ENCODE measurements at regions not wholly inside any gene's neighbourhood (a gene's known extent, or its start where the extent isn't known, plus 50 kb on each side); places are given as distances from the start of the nearest gene placed in this dataset.

- Histone ChIP-seq H3K36me3 (ENCODE audit: control insufficient read depth, insufficient read depth, low read length) (no peaks in the 10 kb centered on the region), H3K4me3 (ENCODE audit: low read depth, low read length) (no peak overlapping the region), H3K27me3 (ENCODE audit: control insufficient read depth, insufficient read depth, low read length) (no peaks in the 10 kb centered on the region)
- no peak for DNase-seq (ENCODE audit: low read depth)
- no peak for TF ChIP-seq CTCF (IDR thresholded peaks at IDR 0.05; ENCODE audit: insufficient read depth, low read length, poor library complexity, severe bottlenecking)
Measured at GRCh38 chr18:39607034-39607433, 2041.4 kb upstream of the CELF4 start.

- Histone ChIP-seq H3K36me3 (ENCODE audit: control insufficient read depth, insufficient read depth, low read length) (no peaks in the 10 kb centered on the region), H3K27me3 (ENCODE audit: control insufficient read depth, insufficient read depth, low read length) (no peaks in the 10 kb centered on the region), H3K4me3 (ENCODE audit: low read depth, low read length) (no peak overlapping the region)
- TF ChIP-seq CTCF (IDR thresholded peaks at IDR 0.05; ENCODE audit: insufficient read depth, low read length, poor library complexity, severe bottlenecking): no peak
- no peak for DNase-seq (ENCODE audit: low read depth)
Measured at GRCh38 chr18:39604836-39605235, 2039.2 kb upstream of the CELF4 start.

GRCh38 chr18:39602131-39602530, 2036.5 kb upstream of the CELF4 start:
- no peak for DNase-seq (ENCODE audit: low read depth)
- Histone ChIP-seq H3K27me3 (ENCODE audit: control insufficient read depth, insufficient read depth, low read length) (no peaks in the 10 kb centered on the region), H3K36me3 (ENCODE audit: control insufficient read depth, insufficient read depth, low read length) (no peaks in the 10 kb centered on the region), H3K4me3 (ENCODE audit: low read depth, low read length) (no peak overlapping the region)
- TF ChIP-seq CTCF (IDR thresholded peaks at IDR 0.05; ENCODE audit: insufficient read depth, low read length, poor library complexity, severe bottlenecking): no peak

- TF ChIP-seq CTCF (IDR thresholded peaks at IDR 0.05; ENCODE audit: insufficient read depth, low read length, poor library complexity, severe bottlenecking): no peak
- Histone ChIP-seq H3K4me3 (ENCODE audit: low read depth, low read length) (no peak overlapping the region), H3K27me3 (ENCODE audit: control insufficient read depth, insufficient read depth, low read length) (no peaks in the 10 kb centered on the region), H3K36me3 (ENCODE audit: control insufficient read depth, insufficient read depth, low read length) (no peaks in the 10 kb centered on the region)
- DNase-seq (ENCODE audit: low read depth): no peak
Measured at GRCh38 chr18:39600894-39601293, 2035.3 kb upstream of the CELF4 start.

- Histone ChIP-seq H3K4me3 (ENCODE audit: low read depth, low read length) (no peak overlapping the region), H3K27me3 (ENCODE audit: control insufficient read depth, insufficient read depth, low read length) (no peaks in the 10 kb centered on the region), H3K36me3 (ENCODE audit: control insufficient read depth, insufficient read depth, low read length) (no peaks in the 10 kb centered on the region)
- no peak for DNase-seq (ENCODE audit: low read depth)
- no peak for TF ChIP-seq CTCF (IDR thresholded peaks at IDR 0.05; ENCODE audit: insufficient read depth, low read length, poor library complexity, severe bottlenecking)
Measured at GRCh38 chr18:39599251-39599650, 2033.7 kb upstream of the CELF4 start.

- Histone ChIP-seq H3K4me3 (ENCODE audit: low read depth, low read length) (no peak overlapping the region), H3K36me3 (ENCODE audit: control insufficient read depth, insufficient read depth, low read length) (no peaks in the 10 kb centered on the region), H3K27me3 (ENCODE audit: control insufficient read depth, insufficient read depth, low read length) (no peaks in the 10 kb centered on the region)
- DNase-seq (ENCODE audit: low read depth): no peak
- no peak for TF ChIP-seq CTCF (IDR thresholded peaks at IDR 0.05; ENCODE audit: insufficient read depth, low read length, poor library complexity, severe bottlenecking)
Measured at GRCh38 chr18:39596891-39597290, 2031.3 kb upstream of the CELF4 start.

Measured in kidney epithelial cell (primary cell).